ENCODE measurements at regions not wholly inside any gene's neighbourhood (a gene's known extent, or its start where the extent isn't known, plus 50 kb on each side); places are given as distances from the start of the nearest gene placed in this dataset.
"Not testable (repeated sequence)": the region's sequence is repeated elsewhere in the genome, so short reads cannot be mapped to it uniquely, and the experiment has no call there.

DNA sequence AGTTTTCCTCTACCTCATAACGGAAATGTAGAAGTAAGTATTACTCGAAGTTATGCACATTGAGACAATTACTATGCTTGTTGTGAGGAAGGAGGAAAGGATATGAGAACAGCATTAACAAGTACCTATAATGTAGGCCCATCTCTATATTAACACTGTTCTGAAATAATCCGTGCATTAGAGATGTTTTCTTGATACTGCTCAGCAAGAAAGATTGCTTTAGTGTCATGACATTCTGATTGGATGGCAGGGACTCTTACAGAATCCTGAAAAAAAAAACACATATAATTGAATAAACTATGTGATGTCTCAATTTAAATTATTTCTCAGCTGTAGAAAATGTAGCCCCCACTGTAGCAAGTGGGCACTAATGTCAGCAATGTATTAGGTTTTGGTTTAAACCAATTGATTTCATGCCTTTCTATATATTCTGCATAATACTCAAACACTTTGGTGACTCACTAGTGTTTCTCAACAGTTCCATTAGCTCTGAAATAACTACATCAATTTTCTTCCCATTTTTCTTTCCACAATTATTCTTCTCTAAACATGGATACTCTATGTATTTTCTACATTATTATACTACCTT is 598.3 kb upstream of the BCHE start:
- H3K36me3 ChIP-seq (ENCODE audit: insufficient read depth), result no peaks in the 10 kb centered on the region
- DNase-seq (ENCODE audit: extremely low spot score), result no peak
- H3K27ac ChIP-seq (ENCODE audit: low read depth), result no peak overlapping the region
- H3K4me3 ChIP-seq (ENCODE audit: low read depth, low read length), result no peak overlapping the region
- H3K4me1 ChIP-seq (ENCODE audit: insufficient read depth), result no peaks in the 10 kb centered on the region
- WGBS, result 94% methylated on average over 3 of the region's 3 CpGs

DNA sequence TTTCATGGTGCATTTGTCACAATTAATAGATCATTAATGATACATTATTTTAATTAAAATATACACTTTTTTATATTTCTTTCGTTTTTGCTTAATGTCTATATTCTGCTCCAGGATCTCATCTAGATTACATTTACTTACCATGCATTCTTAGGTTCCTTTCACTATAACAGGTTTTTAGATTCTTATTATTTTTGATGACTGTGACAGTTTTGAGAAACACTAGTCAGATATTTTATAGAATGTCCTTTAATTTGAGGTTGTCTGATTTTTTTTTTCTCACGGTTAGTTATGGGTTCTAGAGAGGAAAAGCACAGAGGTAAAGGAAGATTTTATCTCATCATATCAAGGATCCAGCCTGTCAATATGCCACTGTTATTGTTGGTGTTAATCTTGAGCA is 595.8 kb upstream of the BCHE start:
- Histone ChIP-seq H3K4me3 (ENCODE audit: low read depth, low read length) (no peak overlapping the region), H3K27ac (ENCODE audit: low read depth) (no peak overlapping the region), H3K4me1 (ENCODE audit: insufficient read depth) (no peaks in the 10 kb centered on the region), H3K36me3 (ENCODE audit: insufficient read depth) (no peaks in the 10 kb centered on the region)
- 75% methylated on average over 2 of the region's 2 CpGs for WGBS
- DNase-seq (ENCODE audit: extremely low spot score), result no peak

DNA sequence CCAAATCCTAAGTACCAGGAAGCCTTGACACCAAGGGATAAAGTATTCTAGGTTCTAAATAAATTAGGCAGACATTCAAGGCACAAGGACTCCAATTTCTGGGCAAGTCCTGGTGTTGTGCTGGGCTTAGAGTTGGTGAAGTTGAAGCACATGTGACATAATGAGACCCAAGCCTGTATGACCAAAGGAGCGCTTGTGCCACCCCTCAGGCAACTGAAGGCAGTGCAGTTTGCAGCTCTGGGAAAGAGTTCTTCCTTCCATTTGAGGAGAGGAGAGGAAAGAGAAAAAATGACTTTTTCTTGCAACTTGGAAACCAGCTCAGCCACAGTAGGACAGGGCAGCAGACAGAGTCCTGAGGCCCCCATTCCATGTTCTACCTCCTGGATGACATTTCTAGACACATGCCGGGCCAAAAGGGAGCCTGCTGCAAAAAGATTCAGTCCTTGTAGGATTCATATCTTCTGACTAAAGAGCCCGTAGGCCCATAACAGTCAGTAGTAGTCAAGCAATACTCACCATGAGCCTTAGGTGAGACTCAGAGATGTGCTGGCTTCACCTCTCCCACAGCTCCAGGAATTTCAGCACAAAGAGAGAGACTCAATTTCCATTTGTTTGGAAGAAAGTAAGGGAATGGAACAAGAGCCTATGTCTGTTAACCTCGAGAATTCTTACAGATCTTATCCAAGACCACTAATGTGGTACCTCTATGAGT is 588.8 kb upstream of the BCHE start:
- WGBS, result 92% methylated on average over 4 of the region's 4 CpGs
- Histone ChIP-seq H3K36me3 (ENCODE audit: insufficient read depth) (no peaks in the 10 kb centered on the region), H3K4me1 (ENCODE audit: insufficient read depth) (no peaks in the 10 kb centered on the region), H3K27ac (ENCODE audit: low read depth) (no peak overlapping the region), H3K4me3 (ENCODE audit: low read depth, low read length) (no peak overlapping the region)
- DNase-seq (ENCODE audit: extremely low spot score), result no peak

DNA sequence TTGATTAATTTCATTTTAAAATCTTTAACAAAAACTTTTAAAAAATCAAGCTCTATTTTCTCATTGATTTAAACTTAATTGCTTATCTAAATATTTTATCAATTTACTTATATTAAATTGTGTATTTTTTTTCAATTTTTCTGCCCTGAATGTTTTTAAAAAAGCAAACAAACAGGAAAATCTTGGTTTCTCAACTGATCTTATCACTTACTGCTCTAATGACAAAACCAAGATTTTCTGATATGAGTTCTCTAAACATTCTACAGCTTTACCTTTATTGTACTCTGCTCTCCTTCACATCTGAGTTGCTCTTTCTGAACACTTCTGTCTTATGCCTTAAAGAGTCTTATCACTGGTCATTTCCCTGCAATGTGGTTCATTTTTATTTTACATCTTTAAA is 587.8 kb upstream of the BCHE start:
- no peaks in the 10 kb centered on the region for H3K36me3 ChIP-seq (ENCODE audit: insufficient read depth)
- no peak for DNase-seq (ENCODE audit: extremely low spot score)
- no peaks in the 10 kb centered on the region for H3K4me1 ChIP-seq (ENCODE audit: insufficient read depth)
- H3K27ac ChIP-seq (ENCODE audit: low read depth), result no peak overlapping the region
- H3K4me3 ChIP-seq (ENCODE audit: low read depth, low read length), result no peak overlapping the region

DNA sequence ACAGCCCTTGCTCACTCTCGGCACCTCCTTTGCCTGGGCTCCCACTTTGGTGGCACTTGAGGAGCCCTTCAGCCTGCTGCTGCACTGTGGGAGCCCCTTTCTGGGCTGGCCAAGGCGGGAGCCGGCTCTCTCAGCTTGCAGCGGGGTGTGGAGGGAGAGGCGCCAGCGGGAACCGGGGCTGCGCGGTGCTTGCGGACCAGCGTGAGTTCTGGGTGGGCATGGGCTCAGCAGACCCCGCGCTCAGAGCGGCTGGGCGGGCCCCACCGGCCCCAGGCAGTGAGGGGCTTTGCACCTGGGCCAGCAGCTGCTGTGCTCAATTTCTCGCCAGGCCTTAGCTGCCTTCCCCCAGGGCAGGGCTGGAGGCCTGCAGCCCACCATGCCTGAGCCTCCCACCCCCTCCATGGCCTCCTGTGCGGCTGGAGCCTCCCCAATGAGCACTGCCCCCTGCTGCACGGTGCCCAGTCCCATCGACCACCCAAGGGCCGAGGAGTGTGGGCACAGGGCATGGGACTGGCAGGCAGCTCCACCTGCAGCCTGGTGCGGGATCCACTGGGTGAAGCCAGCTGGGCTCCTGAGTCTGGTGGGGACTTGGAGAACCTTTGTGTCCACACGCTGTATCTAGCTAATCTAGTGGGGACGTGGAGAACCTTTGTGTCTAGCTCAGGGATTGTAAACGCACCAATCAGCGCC is 586.7 kb upstream of the BCHE start:
- WGBS, result 96% methylated on average over 26 of the region's 26 CpGs
- H3K4me3 ChIP-seq (ENCODE audit: low read depth, low read length); H3K36me3 ChIP-seq (ENCODE audit: insufficient read depth); H3K4me1 ChIP-seq (ENCODE audit: insufficient read depth); DNase-seq (ENCODE audit: extremely low spot score); H3K27ac ChIP-seq (ENCODE audit: low read depth): not testable (repeated sequence)

DNA sequence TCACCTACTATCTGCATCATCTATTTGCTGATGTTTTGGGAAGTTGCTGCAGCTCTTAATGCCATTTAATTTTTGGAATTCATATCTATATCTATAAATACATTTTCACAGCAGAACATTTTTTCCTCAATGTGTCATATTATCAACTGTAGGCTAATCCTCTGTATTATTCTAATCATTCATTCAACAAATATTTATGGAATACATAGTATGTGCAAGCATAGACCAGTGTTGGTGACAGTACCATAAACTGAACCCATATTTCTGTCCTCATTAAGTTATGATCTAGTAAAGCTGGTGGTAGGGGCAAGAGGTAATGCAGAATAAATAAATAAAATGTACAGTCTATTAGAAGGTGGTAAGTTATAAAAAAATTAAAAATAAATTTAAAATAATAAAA is 585.3 kb upstream of the BCHE start:
- Histone ChIP-seq H3K36me3 (ENCODE audit: insufficient read depth) (no peaks in the 10 kb centered on the region), H3K4me1 (ENCODE audit: insufficient read depth) (no peaks in the 10 kb centered on the region), H3K4me3 (ENCODE audit: low read depth, low read length) (no peak overlapping the region), H3K27ac (ENCODE audit: low read depth) (no peak overlapping the region)
- DNase-seq (ENCODE audit: extremely low spot score), result no peak

DNA sequence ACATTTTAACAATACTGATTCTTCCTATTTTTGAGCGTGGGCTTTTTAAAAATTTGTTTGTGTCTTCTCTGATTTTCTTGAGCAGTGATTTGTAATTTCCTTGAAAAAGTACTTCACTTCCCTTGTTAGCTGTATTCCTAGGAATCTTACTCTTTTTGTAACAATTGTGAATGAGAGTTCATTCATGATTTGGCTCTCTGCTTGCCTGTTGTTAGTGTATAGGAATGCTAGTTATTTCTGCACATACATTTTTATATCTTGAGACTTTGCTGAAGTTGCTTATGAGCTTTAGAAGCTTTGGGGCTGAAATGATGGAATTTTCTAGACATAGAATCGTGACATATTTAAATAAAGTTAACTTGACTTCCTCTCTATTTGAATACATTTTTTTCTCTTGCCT is 582.8 kb upstream of the BCHE start:
- no peak overlapping the region for H3K4me3 ChIP-seq (ENCODE audit: low read depth, low read length)
- H3K36me3 ChIP-seq (ENCODE audit: insufficient read depth), result no peaks in the 10 kb centered on the region
- no peak overlapping the region for H3K27ac ChIP-seq (ENCODE audit: low read depth)
- H3K4me1 ChIP-seq (ENCODE audit: insufficient read depth), result no peaks in the 10 kb centered on the region
- no peak for DNase-seq (ENCODE audit: extremely low spot score)
- WGBS, result 87% methylated on average over 2 of the region's 2 CpGs

DNA sequence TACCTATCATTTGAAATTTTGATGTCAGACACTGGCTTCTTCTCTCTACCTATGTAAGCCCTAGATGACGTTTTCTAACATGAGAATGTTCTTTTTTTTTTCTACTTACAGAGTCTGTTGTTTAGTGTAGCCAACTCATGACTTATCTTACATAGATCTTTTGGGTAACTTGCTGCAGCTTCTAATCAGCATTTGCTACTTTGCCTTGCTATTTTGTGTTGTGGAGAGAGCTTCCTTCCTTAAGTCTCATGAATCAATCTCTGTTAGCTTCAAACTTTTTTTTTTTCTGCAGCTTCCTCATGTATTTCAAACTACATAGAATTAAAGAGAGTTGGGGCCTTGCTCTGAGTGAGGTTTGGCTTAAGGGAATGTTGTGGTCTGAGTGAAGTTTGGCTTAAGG is 568.7 kb upstream of the BCHE start:
- Histone ChIP-seq H3K36me3 (ENCODE audit: insufficient read depth) (no peaks in the 10 kb centered on the region), H3K4me1 (ENCODE audit: insufficient read depth) (no peaks in the 10 kb centered on the region), H3K27ac (ENCODE audit: low read depth) (no peak overlapping the region), H3K4me3 (ENCODE audit: low read depth, low read length) (no peak overlapping the region)
- WGBS, result 57% methylated on average over 1 of the region's 1 CpG
- no peak for DNase-seq (ENCODE audit: extremely low spot score)

DNA sequence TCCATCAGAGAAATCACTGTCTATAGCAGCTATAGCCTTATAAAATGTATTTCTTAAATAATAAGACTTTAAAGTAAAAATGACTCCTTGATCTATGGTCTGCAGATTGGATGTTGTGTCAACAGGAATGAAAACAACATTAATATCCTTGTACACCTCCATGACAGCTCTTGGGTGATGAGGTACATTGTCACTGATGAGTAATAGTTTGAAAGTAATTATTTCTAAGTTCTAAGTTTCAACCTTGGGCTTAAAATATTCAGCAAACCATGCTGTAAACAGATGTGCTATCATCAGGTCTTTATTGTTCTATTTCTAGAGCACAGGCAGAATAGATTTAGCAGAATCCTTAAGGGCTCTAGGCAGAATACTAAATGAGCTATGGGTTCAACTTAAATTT is 568.2 kb upstream of the BCHE start:
- no peak overlapping the region for H3K27ac ChIP-seq (ENCODE audit: low read depth)

DNA sequence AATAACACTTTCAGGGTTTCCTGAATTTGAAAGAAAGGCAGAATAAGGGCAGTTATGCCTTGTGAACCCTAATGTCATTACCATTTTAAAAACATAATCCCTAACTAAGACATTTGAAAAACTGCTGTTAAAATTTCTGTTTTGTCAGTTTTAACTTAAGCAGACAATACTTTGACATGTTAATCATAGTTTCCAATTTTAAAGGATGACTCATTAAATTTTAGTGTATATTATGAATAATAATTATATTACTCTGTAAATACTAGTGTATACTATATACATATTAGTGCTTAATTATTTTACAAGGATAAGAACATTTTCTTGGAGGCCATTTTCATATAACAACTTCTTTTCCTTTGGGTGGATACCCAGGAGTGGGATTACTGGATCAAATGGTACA is 553.1 kb upstream of the BCHE start:
- no peak overlapping the region for H3K27ac ChIP-seq (ENCODE audit: low read depth)
- no peaks in the 10 kb centered on the region for H3K36me3 ChIP-seq (ENCODE audit: insufficient read depth)
- no peaks in the 10 kb centered on the region for H3K4me1 ChIP-seq (ENCODE audit: insufficient read depth)
- no peak for DNase-seq (ENCODE audit: extremely low spot score)
- no peak overlapping the region for H3K4me3 ChIP-seq (ENCODE audit: low read depth, low read length)

More for the DNA sequence above, 568.2 kb upstream of the BCHE start:
- no peak for DNase-seq (ENCODE audit: extremely low spot score)
- Histone ChIP-seq H3K4me3 (ENCODE audit: low read depth, low read length) (no peak overlapping the region), H3K36me3 (ENCODE audit: insufficient read depth) (no peaks in the 10 kb centered on the region), H3K4me1 (ENCODE audit: insufficient read depth) (no peaks in the 10 kb centered on the region)

DNA sequence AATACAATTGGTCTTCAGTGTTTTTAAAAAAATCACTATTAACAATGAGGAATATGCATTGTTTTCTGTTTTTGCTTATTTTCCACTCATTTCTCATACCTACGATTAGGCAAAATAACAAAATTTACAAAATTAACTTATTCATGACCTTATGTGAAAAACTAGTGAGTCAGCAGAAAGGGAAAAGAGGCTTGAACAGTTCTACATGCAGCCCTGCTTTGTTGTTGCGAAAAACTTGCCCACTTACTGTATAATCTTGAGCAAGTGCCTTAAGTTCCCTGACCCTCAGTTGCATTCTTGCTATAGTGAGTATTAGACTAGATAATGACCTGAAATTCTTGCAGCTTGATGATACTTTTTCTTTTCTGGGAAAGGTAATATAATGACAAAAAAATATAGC is 551.1 kb upstream of the BCHE start:
- 92% methylated on average over 2 of the region's 2 CpGs for WGBS
- H3K4me3 ChIP-seq (ENCODE audit: low read depth, low read length), result no peak overlapping the region
- no peak overlapping the region for H3K27ac ChIP-seq (ENCODE audit: low read depth)
- H3K36me3 ChIP-seq (ENCODE audit: insufficient read depth), result no peaks in the 10 kb centered on the region
- no peaks in the 10 kb centered on the region for H3K4me1 ChIP-seq (ENCODE audit: insufficient read depth)
- no peak for DNase-seq (ENCODE audit: extremely low spot score)

DNA sequence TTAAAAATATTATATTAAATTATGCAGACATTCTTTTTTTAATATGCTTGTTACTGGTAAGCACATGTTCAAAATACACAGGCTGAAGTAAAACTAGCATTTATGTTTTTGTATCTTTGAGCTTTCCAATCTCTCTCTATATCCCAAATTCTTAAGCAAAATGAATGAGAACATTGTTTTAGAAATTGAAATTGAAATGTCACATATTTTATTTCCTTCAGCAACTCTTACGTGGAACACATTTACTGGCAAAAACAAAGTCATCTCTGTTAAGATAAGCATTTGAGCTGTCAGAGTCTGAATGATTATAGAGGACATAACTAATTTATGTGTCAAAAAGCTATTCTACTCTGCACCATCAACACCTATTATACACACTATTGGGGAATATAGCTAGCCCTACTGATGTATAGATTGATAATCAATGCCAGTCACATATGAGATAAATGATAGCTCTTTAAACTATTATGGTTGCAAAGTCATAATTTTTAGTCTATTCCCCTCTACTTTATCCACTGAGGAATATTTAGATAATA is 535.4 kb upstream of the BCHE start:
- H3K4me3 ChIP-seq (ENCODE audit: low read depth, low read length), result no peak overlapping the region
- no peaks in the 10 kb centered on the region for H3K36me3 ChIP-seq (ENCODE audit: insufficient read depth)
- 55% methylated on average over 1 of the region's 1 CpG for WGBS
- no peak for DNase-seq (ENCODE audit: extremely low spot score)
- no peak overlapping the region for H3K27ac ChIP-seq (ENCODE audit: low read depth)
- no peaks in the 10 kb centered on the region for H3K4me1 ChIP-seq (ENCODE audit: insufficient read depth)

DNA sequence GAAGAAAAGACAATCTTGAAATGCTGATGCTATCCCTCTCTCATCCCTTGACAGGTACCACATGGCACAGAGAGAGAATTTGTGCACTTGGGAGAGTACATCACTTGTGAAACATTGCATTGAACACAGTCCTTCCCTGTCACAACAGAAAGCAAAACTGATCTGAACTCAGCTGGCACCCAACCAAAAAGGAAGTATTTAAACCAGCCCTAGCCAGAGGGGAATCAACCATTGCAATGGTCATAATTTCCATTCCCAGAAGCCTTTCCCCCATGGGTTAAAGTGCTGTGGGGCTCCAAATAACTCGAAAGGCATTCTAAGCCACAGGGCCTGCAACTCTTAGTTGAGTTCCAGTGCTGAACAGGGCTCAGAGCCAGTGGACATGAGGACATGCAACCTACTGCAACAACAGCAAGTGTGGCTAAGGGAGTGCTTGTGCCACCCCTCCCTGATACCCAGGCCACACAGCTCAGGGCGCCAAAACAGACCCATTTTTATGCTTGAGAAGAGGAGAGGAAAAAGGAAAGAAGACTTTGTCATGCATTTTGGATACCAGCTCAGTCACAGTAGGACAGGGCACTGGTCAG is 530.8 kb upstream of the BCHE start:
- Histone ChIP-seq H3K27ac (ENCODE audit: low read depth) (no peak overlapping the region), H3K36me3 (ENCODE audit: insufficient read depth) (no peaks in the 10 kb centered on the region), H3K4me1 (ENCODE audit: insufficient read depth) (no peaks in the 10 kb centered on the region), H3K4me3 (ENCODE audit: low read depth, low read length) (no peak overlapping the region)
- no peak for DNase-seq (ENCODE audit: extremely low spot score)
- WGBS, result 60% methylated on average over 2 of the region's 2 CpGs

DNA sequence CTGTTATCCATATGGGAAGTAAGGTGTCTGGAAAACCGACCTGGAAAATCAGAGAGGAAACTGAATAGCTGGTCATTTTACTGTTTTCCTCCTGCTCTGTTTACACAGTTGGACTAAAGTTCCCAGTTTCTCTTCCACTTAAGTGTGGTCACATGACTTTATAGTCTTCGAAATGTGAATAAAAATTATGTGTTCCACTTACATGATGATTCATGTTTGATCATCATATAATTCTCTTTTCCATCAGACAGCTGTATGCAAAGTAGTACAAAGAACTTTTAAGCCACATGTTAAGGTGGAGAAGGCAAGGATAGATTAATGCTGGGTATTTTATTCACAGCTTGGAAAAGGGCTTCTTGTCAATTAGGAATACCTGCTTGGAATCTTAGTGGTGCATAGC is 525.5 kb upstream of the BCHE start:
- Histone ChIP-seq H3K27ac (ENCODE audit: low read depth) (no peak overlapping the region), H3K4me3 (ENCODE audit: low read depth, low read length) (no peak overlapping the region), H3K36me3 (ENCODE audit: insufficient read depth) (no peaks in the 10 kb centered on the region), H3K4me1 (ENCODE audit: insufficient read depth) (no peaks in the 10 kb centered on the region)
- no peak for DNase-seq (ENCODE audit: extremely low spot score)
- 75% methylated on average over 2 of the region's 2 CpGs for WGBS
